Heart left ventricle (tissue), 13 donors: ENCODE measurements at regions not wholly inside any gene's neighbourhood (a gene's known extent, or its start where the extent isn't known, plus 50 kb on each side); places are given as distances from the start of the nearest gene placed in this dataset.

Experiments used
- CTCF ChIP-seq, 12 donors: fragments of 200-600 bp; sonication (generic) in 4 of 12; IDR thresholded peaks; one replicate each; pipeline versions ENCODE4 v1.5.0 to v1.8.0; 2018 to 2022; ENCODE audit warnings: antibody characterized with exemption in 12 of 12, mild to moderate bottlenecking in 5 of 12
- POLR2A ChIP-seq, 2 donors: fragments of 450-650 bp; IDR thresholded peaks; one replicate each; pipeline ENCODE4 v1.6.1; 2017; ENCODE audit warnings: antibody characterized with exemption in 2 of 2, mild to moderate bottlenecking in 2 of 2, moderate library complexity in 2 of 2
- donor health status: ischemic (EF 13 %, LVEDD 7.1; RV severe dilation, severe dysfunction).
- donor health status: DM: no; HTN: yes; CAD: no.
- donor health status: DM: no; HTN: no; CAD: no.
- donor health status: ischemic (EF 25% LVEDD 6.9; RV normal size, moderate dysfunction).
- donor health status: ischemic (EF 25% LVEDD 5.7; RV mildly dilated, moderate dysfunction).
- donor health status: ischemic (EF 35%, LVEDD 5.7; RV mildly dilated, moderate dysfunction).
- donor health status: nonischemic (EF 11% LVEDD 7.7; RV severe dilation, severe dysfunction).
- donor health status: DM: yes; HTN: yes; CAD: no.
- donor health status: PGD.
- donor health status: ischemic (EF 29% LVEDD 5.4; RV normal size, mild dysfunction).
- donor health status: nonischemic (EF 23%, LVEDD 6.1; RV moderate dilation, normal function).

DNA sequence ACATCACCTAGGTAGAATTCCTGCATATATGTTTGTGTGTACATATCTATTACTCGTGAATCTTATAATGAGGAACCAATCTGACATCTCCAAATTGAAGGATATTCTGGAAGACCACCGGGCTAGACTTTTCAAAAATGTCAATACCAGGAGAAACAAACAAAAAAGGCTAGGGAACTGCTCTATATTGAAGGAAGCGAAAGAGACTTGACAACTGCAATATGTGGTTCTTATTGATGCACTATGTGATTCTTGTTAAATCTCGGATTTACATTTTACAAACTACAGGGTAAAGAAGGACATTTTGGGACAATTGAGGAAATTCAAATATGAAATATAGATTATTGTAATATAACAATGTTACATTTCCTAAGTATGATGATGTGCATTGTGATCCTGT, 137.5 kb upstream of the CCDC54 start:
- TF ChIP-seq CTCF (IDR thresholded peaks at IDR 0.05) (no peak), POLR2A (IDR thresholded peaks at IDR 0.05) (no peak)
